ENCODE measurements at regions not wholly inside any gene's neighbourhood (a gene's known extent, or its start where the extent isn't known, plus 50 kb on each side); places are given as distances from the start of the nearest gene placed in this dataset.

DNA sequence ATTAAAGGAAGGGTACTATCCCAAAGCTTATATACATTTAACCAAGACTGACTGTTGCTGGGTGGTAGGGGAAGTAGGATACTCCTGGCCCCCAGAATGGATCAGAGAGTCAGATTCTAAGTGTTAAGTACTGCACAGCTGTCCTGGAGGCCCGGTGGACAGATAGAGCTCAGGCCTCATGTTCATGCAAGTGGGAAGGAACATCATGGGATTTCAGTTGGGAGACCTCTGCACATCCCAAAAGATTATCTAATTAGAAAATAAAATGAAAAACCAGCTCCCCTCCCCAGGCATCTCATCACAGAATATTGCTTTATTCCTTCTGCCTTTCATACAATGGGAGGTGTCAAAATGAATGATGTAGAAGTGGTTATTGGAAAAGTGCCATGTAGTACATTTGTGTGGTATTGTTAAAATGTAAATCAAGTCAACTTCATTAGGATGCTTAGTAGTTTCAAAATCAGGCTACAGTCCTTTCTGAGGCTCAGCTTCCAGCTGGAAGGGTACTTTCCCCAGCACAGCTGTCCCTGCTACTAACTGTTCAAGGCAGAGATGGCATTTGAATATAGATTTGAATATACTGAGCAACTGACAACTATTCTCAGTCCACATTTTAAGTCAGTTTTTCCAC lies 82.9 kb downstream of the SLC35B3 start:
- TF ChIP-seq, protein P1, sequence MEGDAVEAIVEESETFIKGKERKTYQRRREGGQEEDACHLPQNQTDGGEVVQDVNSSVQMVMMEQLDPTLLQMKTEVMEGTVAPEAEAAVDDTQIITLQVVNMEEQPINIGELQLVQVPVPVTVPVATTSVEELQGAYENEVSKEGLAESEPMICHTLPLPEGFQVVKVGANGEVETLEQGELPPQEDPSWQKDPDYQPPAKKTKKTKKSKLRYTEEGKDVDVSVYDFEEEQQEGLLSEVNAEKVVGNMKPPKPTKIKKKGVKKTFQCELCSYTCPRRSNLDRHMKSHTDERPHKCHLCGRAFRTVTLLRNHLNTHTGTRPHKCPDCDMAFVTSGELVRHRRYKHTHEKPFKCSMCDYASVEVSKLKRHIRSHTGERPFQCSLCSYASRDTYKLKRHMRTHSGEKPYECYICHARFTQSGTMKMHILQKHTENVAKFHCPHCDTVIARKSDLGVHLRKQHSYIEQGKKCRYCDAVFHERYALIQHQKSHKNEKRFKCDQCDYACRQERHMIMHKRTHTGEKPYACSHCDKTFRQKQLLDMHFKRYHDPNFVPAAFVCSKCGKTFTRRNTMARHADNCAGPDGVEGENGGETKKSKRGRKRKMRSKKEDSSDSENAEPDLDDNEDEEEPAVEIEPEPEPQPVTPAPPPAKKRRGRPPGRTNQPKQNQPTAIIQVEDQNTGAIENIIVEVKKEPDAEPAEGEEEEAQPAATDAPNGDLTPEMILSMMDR (IDR thresholded peaks at IDR 0.05): no peak
- TF ChIP-seq POLR2A (IDR thresholded peaks at IDR 0.05): no peak
